A673 (cell line): ENCODE measurements at regions not wholly inside any gene's neighbourhood (a gene's known extent, or its start where the extent isn't known, plus 50 kb on each side); places are given as distances from the start of the nearest gene placed in this dataset.

Experiments
- BruUV-seq: library from RNA; stranded (reverse); fragments of 400-500 nt; replicated peaks from 2 replicates; lab custom pipeline; 2021; lab: Mats Ljungman, UMichigan
- CTCF ChIA-PET: fragments of 300-600 bp; sonication (Branson Sonifier 250); formaldehyde crosslinking; loops from one replicate; lab custom pipeline; 2022; ENCODE audit warnings: antibody characterized with exemption; lab: Charles Lee
- POLR2A ChIA-PET: fragments of 300-600 bp; sonication (Branson Sonifier 250); formaldehyde crosslinking; loops from one replicate; lab custom pipeline; 2022; ENCODE audit warnings: antibody characterized with exemption; ENCODE audit not compliant: low non-redundant PET; lab: Charles Lee
- DNase-seq: peaks from one replicate; pipeline ENCODE4 v3.0.0-alpha.2; 2015; ENCODE audit warnings: low spot score
- H3K27ac ChIP-seq: fragments of 200-600 bp; sonication (generic); 2 replicates; pipeline ENCODE4 v1.5.1; 2016; ENCODE audit warnings: mixed run types, low read depth, mild to moderate bottlenecking, mixed read lengths, antibody characterized with exemption, low read length; ENCODE audit not compliant: poor library complexity, severe bottlenecking
- H3K27me3 ChIP-seq: fragments of 200-600 bp; sonication (generic); replicated peaks from 2 replicates; pipeline ENCODE4 v1.6.1; 2017; ENCODE audit warnings: mixed run types, low read depth, mild to moderate bottlenecking, mixed read lengths, antibody characterized with exemption, low read length; ENCODE audit not compliant: insufficient read depth, poor library complexity
- H3K36me3 ChIP-seq: fragments of 200-600 bp; sonication (generic); 2 replicates; pipeline ENCODE4 v1.6.1; 2016; ENCODE audit warnings: mixed run types, mild to moderate bottlenecking, mixed read lengths, antibody characterized with exemption, low read length; ENCODE audit not compliant: insufficient read depth, poor library complexity, severe bottlenecking
- H3K4me1 ChIP-seq: fragments of 200-600 bp; sonication (generic); 2 replicates; pipeline ENCODE4 v1.6.1; 2017; ENCODE audit warnings: mixed run types, mild to moderate bottlenecking, mixed read lengths, antibody characterized with exemption, low read length; ENCODE audit not compliant: insufficient read depth, poor library complexity, severe bottlenecking
- H3K4me3 ChIP-seq: fragments of 200-600 bp; sonication (generic); 2 replicates; pipeline ENCODE4 v1.5.1; 2016; ENCODE audit warnings: low read depth, mixed run types, mild to moderate bottlenecking, mixed read lengths, low read length; ENCODE audit not compliant: poor library complexity, severe bottlenecking
- H3K9me3 ChIP-seq: fragments of 200-600 bp; sonication (generic); 2 replicates; pipeline ENCODE4 v1.6.1; 2016; ENCODE audit warnings: mixed run types, low read depth, mild to moderate bottlenecking, mixed read lengths, antibody characterized with exemption, low read length; ENCODE audit not compliant: poor library complexity, severe bottlenecking
- EZH2 ChIP-seq: fragments of 200-600 bp; sonication (generic); IDR thresholded peaks from 2 replicates; pipeline ENCODE4 v1.6.1; 2017; ENCODE audit warnings: borderline replicate concordance, low read depth, mild to moderate bottlenecking, mixed read lengths, antibody characterized with exemption, low read length; ENCODE audit not compliant: poor library complexity, severe bottlenecking
- intact Hi-C: fragments of 100-400 bp; cut with micrococcal nuclease; formaldehyde crosslinking; loops from one replicate; pipeline ENCODE4 v1.10.0; 2022; ENCODE audit not compliant: unreplicated experiment
- TF ChIP-seq, protein P1 (sequence below): fragments of 300-800, 200-600 bp; sonication (generic); conservative IDR thresholded peaks from 2 replicates; pipeline ENCODE4 v1.5.1; 2017; ENCODE audit warnings: low read depth, mild to moderate bottlenecking, antibody characterized with exemption, low read length, moderate library complexity, mixed read lengths

GRCh38 chr14:40053416-40053815 lies 621.2 kb upstream of the FBXO33 start:
- POLR2A ChIA-PET = no interaction called here
- CTCF ChIA-PET = no interaction called here
- H3K27me3 ChIP-seq = no peaks in the 10 kb centered on the region
- DNase-seq = no peak
- H3K27ac ChIP-seq = no peak overlapping the region
- no peak overlapping the region for H3K4me3 ChIP-seq
- no peaks in the 10 kb centered on the region for H3K36me3 ChIP-seq
- no peaks in the 10 kb centered on the region for H3K4me1 ChIP-seq
- no peaks in the 10 kb centered on the region for H3K9me3 ChIP-seq
- TF ChIP-seq, protein P1, sequence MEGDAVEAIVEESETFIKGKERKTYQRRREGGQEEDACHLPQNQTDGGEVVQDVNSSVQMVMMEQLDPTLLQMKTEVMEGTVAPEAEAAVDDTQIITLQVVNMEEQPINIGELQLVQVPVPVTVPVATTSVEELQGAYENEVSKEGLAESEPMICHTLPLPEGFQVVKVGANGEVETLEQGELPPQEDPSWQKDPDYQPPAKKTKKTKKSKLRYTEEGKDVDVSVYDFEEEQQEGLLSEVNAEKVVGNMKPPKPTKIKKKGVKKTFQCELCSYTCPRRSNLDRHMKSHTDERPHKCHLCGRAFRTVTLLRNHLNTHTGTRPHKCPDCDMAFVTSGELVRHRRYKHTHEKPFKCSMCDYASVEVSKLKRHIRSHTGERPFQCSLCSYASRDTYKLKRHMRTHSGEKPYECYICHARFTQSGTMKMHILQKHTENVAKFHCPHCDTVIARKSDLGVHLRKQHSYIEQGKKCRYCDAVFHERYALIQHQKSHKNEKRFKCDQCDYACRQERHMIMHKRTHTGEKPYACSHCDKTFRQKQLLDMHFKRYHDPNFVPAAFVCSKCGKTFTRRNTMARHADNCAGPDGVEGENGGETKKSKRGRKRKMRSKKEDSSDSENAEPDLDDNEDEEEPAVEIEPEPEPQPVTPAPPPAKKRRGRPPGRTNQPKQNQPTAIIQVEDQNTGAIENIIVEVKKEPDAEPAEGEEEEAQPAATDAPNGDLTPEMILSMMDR = no peak
- no peak for TF ChIP-seq EZH2
- no TSS peak for BruUV-seq
- intact Hi-C loops = no loop called here

- TF ChIP-seq EZH2 = no peak
- TF ChIP-seq, protein P1 = no peak
- ChIA-PET CTCF (no interaction called here), POLR2A (no interaction called here)
Observed at GRCh38 chr14:40028991-40029390, 596.8 kb upstream of the FBXO33 start.

DNA sequence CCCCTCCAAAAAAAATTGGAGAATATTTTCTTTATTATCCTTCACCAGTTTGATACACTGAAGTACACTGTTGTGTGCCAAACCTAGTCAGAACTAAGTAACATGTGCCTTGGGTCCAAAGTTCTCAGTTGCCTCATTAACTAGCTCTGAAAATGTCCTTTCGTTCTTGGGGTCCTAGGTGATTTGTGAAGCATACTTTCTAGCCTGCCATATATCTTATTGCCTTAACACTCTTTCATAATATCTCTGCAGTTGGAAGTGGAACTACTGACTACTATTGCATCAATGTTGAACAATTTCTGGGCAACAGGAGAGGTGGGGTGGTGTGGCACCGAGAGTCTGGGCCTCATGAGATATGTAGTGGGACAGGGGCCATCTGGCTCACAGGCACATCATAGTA lies 592.9 kb upstream of the FBXO33 start:
- BruUV-seq = no TSS peak
- H3K36me3 ChIP-seq = no peaks in the 10 kb centered on the region
- no peak for DNase-seq
- no peak overlapping the region for H3K4me3 ChIP-seq
- TF ChIP-seq EZH2 = no peak
- TF ChIP-seq, protein P1 = no peak
- intact Hi-C loops = no loop called here
- ChIA-PET POLR2A (no interaction called here), CTCF (no interaction called here)
- no peaks in the 10 kb centered on the region for H3K4me1 ChIP-seq
- H3K9me3 ChIP-seq = no peaks in the 10 kb centered on the region
- no peak overlapping the region for H3K27ac ChIP-seq
- H3K27me3 ChIP-seq = no peaks in the 10 kb centered on the region

More at GRCh38 chr14:40028991-40029390, 596.8 kb upstream of the FBXO33 start:
- no TSS peak for BruUV-seq
- no peaks in the 10 kb centered on the region for H3K27me3 ChIP-seq
- intact Hi-C loops = no loop called here
- H3K36me3 ChIP-seq = no peaks in the 10 kb centered on the region
- H3K4me3 ChIP-seq = no peak overlapping the region
- H3K4me1 ChIP-seq = no peaks in the 10 kb centered on the region
- DNase-seq = no peak
- no peaks in the 10 kb centered on the region for H3K9me3 ChIP-seq
- H3K27ac ChIP-seq = no peak overlapping the region
